NB4 (cell line): ENCODE measurements at regions not wholly inside any gene's neighbourhood (a gene's known extent, or its start where the extent isn't known, plus 50 kb on each side); places are given as distances from the start of the nearest gene placed in this dataset.

Experiments
- DNase-seq: peaks from one replicate; pipeline ENCODE4 v3.0.0; 2010; ENCODE audit warnings: low read depth
- H3K4me3 ChIP-seq: one replicate; pipeline ENCODE4 v1.5.1; 2011; ENCODE audit warnings: mild to moderate bottlenecking, low read depth, low read length, moderate library complexity
- MYC ChIP-seq: IDR thresholded peaks from 2 replicates; pipeline ENCODE4 v1.6.1; 2011; ENCODE audit warnings: low read depth, low read length
- POLR2A ChIP-seq: IDR thresholded peaks from 2 replicates; pipeline ENCODE4 v1.6.1; 2011; ENCODE audit warnings: mild to moderate bottlenecking; ENCODE audit not compliant: insufficient read length; ENCODE audit errors: extremely low read depth
- TF ChIP-seq, protein P1 (sequence below): IDR thresholded peaks from 2 replicates; pipeline ENCODE4 v1.6.1; 2011; ENCODE audit warnings: low read depth, low read length
- TF ChIP-seq, protein P2 (sequence below): IDR thresholded peaks from one replicate; pipeline ENCODE4 v1.5.1; 2012; ENCODE audit warnings: low read depth, low read length

DNA sequence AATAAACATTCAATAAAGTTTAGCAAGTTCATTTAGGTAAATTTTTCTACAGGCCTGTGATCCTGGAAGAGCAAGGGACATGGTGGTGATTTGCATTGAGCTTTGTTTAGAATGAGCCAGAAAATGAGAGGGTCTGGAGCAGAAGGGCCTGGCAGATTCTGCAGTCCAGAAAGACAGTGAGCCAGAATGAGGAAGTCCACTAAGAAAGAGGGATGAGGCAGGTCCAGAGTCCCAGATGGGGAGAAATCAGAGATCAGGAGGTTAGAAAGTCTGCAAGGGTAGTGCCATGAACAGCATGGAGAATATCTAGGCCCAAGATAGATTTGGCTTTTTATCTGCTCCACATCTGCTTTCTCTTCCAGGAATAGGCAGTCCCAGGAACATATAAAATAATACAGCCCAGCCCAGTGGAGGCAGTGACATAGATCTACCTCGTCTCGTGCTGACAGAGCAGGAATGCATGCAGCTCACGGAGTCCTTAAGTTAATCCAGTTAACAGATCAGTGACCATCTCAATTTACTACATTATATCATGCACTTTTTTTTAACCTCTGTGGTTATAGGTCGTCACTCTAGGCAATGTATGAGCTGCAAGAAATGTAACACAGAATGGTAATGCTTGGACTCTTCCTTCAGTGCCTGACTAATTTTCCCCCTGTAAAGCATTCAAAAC lies 429.0 kb downstream of the SUCLG1 start:
- H3K4me3 ChIP-seq, result no peak overlapping the region
- no peak for DNase-seq
- TF ChIP-seq, protein P1, sequence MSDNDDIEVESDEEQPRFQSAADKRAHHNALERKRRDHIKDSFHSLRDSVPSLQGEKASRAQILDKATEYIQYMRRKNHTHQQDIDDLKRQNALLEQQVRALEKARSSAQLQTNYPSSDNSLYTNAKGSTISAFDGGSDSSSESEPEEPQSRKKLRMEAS, result no peak
- TF ChIP-seq MYC, result no peak
- TF ChIP-seq, protein P2, sequence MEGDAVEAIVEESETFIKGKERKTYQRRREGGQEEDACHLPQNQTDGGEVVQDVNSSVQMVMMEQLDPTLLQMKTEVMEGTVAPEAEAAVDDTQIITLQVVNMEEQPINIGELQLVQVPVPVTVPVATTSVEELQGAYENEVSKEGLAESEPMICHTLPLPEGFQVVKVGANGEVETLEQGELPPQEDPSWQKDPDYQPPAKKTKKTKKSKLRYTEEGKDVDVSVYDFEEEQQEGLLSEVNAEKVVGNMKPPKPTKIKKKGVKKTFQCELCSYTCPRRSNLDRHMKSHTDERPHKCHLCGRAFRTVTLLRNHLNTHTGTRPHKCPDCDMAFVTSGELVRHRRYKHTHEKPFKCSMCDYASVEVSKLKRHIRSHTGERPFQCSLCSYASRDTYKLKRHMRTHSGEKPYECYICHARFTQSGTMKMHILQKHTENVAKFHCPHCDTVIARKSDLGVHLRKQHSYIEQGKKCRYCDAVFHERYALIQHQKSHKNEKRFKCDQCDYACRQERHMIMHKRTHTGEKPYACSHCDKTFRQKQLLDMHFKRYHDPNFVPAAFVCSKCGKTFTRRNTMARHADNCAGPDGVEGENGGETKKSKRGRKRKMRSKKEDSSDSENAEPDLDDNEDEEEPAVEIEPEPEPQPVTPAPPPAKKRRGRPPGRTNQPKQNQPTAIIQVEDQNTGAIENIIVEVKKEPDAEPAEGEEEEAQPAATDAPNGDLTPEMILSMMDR, result no peak
- TF ChIP-seq POLR2A, result no peak

DNA sequence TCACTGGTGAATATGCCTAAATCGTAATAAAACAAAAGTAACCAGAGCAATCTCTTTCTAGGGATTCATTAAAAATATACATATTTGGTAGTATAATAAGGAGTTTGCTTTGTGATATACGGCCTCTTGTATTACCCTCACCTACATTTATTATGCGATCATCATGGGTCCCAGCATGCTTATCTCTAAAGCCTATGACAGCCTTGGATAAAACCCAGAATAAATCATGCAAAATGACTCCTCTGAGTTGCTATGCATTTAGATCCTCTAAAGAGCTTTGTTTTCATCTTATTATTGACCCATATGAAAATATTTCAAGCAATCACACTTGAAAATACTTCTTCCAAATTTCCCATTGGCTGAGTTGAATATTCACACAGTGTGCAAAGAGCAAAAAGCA lies 432.3 kb downstream of the SUCLG1 start:
- no peak for DNase-seq
- TF ChIP-seq, protein P2, result no peak
- TF ChIP-seq, protein P1, result no peak
- TF ChIP-seq POLR2A (no peak), MYC (no peak)
- H3K4me3 ChIP-seq, result no peak overlapping the region

DNA sequence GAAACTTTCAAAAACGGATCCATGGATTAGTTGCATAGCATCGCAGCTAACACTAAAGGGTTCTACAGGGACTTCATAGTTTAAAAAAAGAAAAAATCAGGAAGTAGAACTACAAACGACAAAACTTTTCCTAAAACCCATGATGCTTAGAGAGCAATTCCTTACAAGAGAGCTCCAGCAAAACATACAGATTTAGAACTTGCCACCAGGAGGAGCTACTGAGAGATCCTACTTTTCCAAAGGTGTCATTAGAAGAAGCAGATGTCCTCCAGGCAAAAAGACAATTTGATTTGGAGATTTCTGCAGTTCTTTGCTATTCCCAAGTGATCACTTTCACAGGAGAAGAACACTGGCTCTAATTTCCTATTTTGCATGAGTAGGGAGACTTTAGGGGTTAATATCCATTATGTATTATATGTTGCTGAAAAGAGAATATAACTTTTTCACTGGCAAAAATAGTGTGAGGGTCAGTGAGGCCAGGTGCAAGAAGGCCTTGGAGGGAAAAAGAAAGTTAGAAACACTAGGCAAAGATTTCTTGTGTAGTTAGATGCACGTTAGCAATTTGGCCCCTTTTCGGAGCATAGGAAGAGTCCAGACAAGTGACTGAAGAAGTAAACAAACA lies 436.2 kb downstream of the SUCLG1 start:
- TF ChIP-seq MYC (no peak), POLR2A (no peak)
- TF ChIP-seq, protein P2, result peak; percentile 84
- TF ChIP-seq, protein P1, result no peak
- peak; percentile 61 for DNase-seq
- H3K4me3 ChIP-seq, result no peak overlapping the region

GRCh38 chr2:84017010-84017409 lies 442.1 kb downstream of the SUCLG1 start:
- H3K4me3 ChIP-seq, result no peak overlapping the region
- TF ChIP-seq MYC (no peak), POLR2A (no peak)
- TF ChIP-seq, protein P1, result no peak
- TF ChIP-seq, protein P2, result no peak
- no peak for DNase-seq

- H3K4me3 ChIP-seq, result no peak overlapping the region
- TF ChIP-seq, protein P1, result no peak
- TF ChIP-seq, protein P2, result no peak
- TF ChIP-seq POLR2A (no peak), MYC (no peak)
- no peak for DNase-seq
These were observed 442.9 kb downstream of the SUCLG1 start for GRCh38 chr2:84016183-84016582.
